GM12891 (cell line): ENCODE measurements at regions not wholly inside any gene's neighbourhood (a gene's known extent, or its start where the extent isn't known, plus 50 kb on each side); places are given as distances from the start of the nearest gene placed in this dataset.

Experiments
- POLR2A ChIP-seq: IDR thresholded peaks from 2 replicates; pipeline ENCODE4 v1.6.1; 2011; ENCODE audit warnings: low read depth, low read length, control low read depth
- POLR2AphosphoS5 ChIP-seq: IDR thresholded peaks from 2 replicates; pipeline ENCODE4 v1.6.1; 2011; ENCODE audit warnings: low read depth, low read length, control low read depth

- TF ChIP-seq POLR2AphosphoS5 (no peak), POLR2A (no peak)
Measured at GRCh38 chr1:222054416-222054815, 312.5 kb upstream of the DUSP10 start.
